ENCODE measurements at regions not wholly inside any gene's neighbourhood (a gene's known extent, or its start where the extent isn't known, plus 50 kb on each side); places are given as distances from the start of the nearest gene placed in this dataset.
A peak's percentile ranks its signal among the peaks of the same experiment; 100 is the strongest.
"Not testable (repeated sequence)": the region's sequence is repeated elsewhere in the genome, so short reads cannot be mapped to it uniquely, and the experiment has no call there.

- DNase-seq, result no peak
Observed at GRCh38 chr21:32886339-32886738, 114.8 kb upstream of the PAXBP1 start.

- DNase-seq, result no peak
Observed at GRCh38 chr21:32887026-32887425, 115.5 kb upstream of the PAXBP1 start.

GRCh38 chr21:32888971-32889370 lies 117.4 kb upstream of the PAXBP1 start:
- DNase-seq, result no peak

- no peak for DNase-seq
Observed at GRCh38 chr21:32889596-32889995, 118.0 kb upstream of the PAXBP1 start.

GRCh38 chr21:32894321-32894720 lies 122.8 kb upstream of the PAXBP1 start:
- DNase-seq, result no peak

GRCh38 chr21:32900814-32901213 lies 124.9 kb upstream of the OLIG2 start:
- DNase-seq, result no peak

- no peak for DNase-seq
Observed at GRCh38 chr21:32907521-32907920, 118.2 kb upstream of the OLIG2 start.

- no peak for DNase-seq
Observed at GRCh38 chr21:32908534-32908933, 117.2 kb upstream of the OLIG2 start.

- DNase-seq, result no peak
Observed at GRCh38 chr21:32909393-32909792, 116.3 kb upstream of the OLIG2 start.

- no peak for DNase-seq
Observed at GRCh38 chr21:32914424-32915039, 111.2 kb upstream of the OLIG2 start.

GRCh38 chr21:32915099-32915498 lies 110.6 kb upstream of the OLIG2 start:
- no peak for DNase-seq

GRCh38 chr21:32916088-32916487 lies 109.6 kb upstream of the OLIG2 start:
- DNase-seq, result no peak

GRCh38 chr21:32916522-32917099 lies 109.1 kb upstream of the OLIG2 start:
- no peak for DNase-seq

- DNase-seq, result no peak
Observed at GRCh38 chr21:32917362-32918135, 108.2 kb upstream of the OLIG2 start.

GRCh38 chr21:32918478-32919120 lies 107.1 kb upstream of the OLIG2 start:
- no peak for DNase-seq

GRCh38 chr21:32920474-32920873 lies 105.3 kb upstream of the OLIG2 start:
- DNase-seq, result no peak

- DNase-seq, result peak; percentile 75
Observed at GRCh38 chr21:32921632-32922230, 104.0 kb upstream of the OLIG2 start.

- DNase-seq, result no peak
Observed at GRCh38 chr21:32925098-32925497, 100.6 kb upstream of the OLIG2 start.

GRCh38 chr21:32929633-32930038 lies 96.1 kb upstream of the OLIG2 start:
- no peak for DNase-seq

GRCh38 chr21:32930673-32931072 lies 95.1 kb upstream of the OLIG2 start:
- DNase-seq, result no peak

- not testable (repeated sequence) for DNase-seq
Observed at GRCh38 chr21:32934068-32934467, 91.7 kb upstream of the OLIG2 start.

GRCh38 chr21:32934829-32935228 lies 90.9 kb upstream of the OLIG2 start:
- DNase-seq, result no peak
